GM23338 (cell line): ENCODE measurements at regions not wholly inside any gene's neighbourhood (a gene's known extent, or its start where the extent isn't known, plus 50 kb on each side); places are given as distances from the start of the nearest gene placed in this dataset.

Source experiments
- EZH2 ChIP-seq: fragments of 200-600 bp; sonication (generic); IDR thresholded peaks from one replicate; pipeline ENCODE4 v1.8.0; 2017; ENCODE audit warnings: antibody characterized with exemption, mild to moderate bottlenecking, low read depth; ENCODE audit not compliant: unreplicated experiment
- EZH2phosphoT487 ChIP-seq: fragments of 200-600 bp; sonication (generic); IDR thresholded peaks from one replicate; pipeline ENCODE4 v1.8.1; 2018; ENCODE audit warnings: antibody characterized with exemption; ENCODE audit not compliant: unreplicated experiment
- POLR2AphosphoS5 ChIP-seq: IDR thresholded peaks from 2 replicates; pipeline ENCODE4 v1.6.1; 2016; ENCODE audit warnings: antibody characterized with exemption, low read depth
- TF ChIP-seq, protein P1 (sequence below), 2 experiments: fragments of 200-600 bp in 1 of 2; sonication (generic) in 1 of 2; conservative IDR thresholded peaks; 2 replicates each; pipeline versions ENCODE4 v1.5.1 to v1.6.1; 2016 to 2017; ENCODE audit warnings: antibody characterized with exemption in 2 of 2, low read depth in 2 of 2, mild to moderate bottlenecking in 2 of 2, moderate library complexity in 1 of 2
- TF ChIP-seq, protein P2 (sequence below): fragments of 250-450 bp; sonication (Bioruptor Pico); IDR thresholded peaks from 2 replicates; pipeline ENCODE4 v1.5.0; 2020; ENCODE audit warnings: mild to moderate bottlenecking, moderate library complexity

DNA sequence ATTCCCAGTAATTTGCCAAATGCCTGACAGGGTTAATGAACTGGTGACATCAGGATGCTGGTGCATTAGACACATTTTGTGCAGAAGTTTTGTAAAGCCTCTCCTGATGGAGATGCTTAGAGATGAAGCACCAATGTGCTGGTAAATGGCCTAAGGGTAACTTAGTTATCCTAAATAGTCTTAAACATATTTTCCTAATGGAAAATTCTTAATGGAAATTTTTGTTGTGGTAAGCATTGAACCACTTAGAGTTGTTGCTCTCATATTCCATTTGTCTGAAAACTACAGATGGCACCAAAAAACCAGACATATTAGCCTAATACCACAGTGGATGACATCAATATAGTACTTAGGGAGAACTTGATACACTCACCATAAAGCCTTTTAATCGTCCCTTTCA lies 154.5 kb upstream of the ANK2 start:
- TF ChIP-seq, protein P1, sequence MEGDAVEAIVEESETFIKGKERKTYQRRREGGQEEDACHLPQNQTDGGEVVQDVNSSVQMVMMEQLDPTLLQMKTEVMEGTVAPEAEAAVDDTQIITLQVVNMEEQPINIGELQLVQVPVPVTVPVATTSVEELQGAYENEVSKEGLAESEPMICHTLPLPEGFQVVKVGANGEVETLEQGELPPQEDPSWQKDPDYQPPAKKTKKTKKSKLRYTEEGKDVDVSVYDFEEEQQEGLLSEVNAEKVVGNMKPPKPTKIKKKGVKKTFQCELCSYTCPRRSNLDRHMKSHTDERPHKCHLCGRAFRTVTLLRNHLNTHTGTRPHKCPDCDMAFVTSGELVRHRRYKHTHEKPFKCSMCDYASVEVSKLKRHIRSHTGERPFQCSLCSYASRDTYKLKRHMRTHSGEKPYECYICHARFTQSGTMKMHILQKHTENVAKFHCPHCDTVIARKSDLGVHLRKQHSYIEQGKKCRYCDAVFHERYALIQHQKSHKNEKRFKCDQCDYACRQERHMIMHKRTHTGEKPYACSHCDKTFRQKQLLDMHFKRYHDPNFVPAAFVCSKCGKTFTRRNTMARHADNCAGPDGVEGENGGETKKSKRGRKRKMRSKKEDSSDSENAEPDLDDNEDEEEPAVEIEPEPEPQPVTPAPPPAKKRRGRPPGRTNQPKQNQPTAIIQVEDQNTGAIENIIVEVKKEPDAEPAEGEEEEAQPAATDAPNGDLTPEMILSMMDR (conservative IDR thresholded peaks at IDR 0.05; ENCODE audit: low read depth in 2 of 2): no peak
- TF ChIP-seq EZH2 (no peak), POLR2AphosphoS5 (no peak), EZH2phosphoT487 (no peak)
- TF ChIP-seq, protein P2, sequence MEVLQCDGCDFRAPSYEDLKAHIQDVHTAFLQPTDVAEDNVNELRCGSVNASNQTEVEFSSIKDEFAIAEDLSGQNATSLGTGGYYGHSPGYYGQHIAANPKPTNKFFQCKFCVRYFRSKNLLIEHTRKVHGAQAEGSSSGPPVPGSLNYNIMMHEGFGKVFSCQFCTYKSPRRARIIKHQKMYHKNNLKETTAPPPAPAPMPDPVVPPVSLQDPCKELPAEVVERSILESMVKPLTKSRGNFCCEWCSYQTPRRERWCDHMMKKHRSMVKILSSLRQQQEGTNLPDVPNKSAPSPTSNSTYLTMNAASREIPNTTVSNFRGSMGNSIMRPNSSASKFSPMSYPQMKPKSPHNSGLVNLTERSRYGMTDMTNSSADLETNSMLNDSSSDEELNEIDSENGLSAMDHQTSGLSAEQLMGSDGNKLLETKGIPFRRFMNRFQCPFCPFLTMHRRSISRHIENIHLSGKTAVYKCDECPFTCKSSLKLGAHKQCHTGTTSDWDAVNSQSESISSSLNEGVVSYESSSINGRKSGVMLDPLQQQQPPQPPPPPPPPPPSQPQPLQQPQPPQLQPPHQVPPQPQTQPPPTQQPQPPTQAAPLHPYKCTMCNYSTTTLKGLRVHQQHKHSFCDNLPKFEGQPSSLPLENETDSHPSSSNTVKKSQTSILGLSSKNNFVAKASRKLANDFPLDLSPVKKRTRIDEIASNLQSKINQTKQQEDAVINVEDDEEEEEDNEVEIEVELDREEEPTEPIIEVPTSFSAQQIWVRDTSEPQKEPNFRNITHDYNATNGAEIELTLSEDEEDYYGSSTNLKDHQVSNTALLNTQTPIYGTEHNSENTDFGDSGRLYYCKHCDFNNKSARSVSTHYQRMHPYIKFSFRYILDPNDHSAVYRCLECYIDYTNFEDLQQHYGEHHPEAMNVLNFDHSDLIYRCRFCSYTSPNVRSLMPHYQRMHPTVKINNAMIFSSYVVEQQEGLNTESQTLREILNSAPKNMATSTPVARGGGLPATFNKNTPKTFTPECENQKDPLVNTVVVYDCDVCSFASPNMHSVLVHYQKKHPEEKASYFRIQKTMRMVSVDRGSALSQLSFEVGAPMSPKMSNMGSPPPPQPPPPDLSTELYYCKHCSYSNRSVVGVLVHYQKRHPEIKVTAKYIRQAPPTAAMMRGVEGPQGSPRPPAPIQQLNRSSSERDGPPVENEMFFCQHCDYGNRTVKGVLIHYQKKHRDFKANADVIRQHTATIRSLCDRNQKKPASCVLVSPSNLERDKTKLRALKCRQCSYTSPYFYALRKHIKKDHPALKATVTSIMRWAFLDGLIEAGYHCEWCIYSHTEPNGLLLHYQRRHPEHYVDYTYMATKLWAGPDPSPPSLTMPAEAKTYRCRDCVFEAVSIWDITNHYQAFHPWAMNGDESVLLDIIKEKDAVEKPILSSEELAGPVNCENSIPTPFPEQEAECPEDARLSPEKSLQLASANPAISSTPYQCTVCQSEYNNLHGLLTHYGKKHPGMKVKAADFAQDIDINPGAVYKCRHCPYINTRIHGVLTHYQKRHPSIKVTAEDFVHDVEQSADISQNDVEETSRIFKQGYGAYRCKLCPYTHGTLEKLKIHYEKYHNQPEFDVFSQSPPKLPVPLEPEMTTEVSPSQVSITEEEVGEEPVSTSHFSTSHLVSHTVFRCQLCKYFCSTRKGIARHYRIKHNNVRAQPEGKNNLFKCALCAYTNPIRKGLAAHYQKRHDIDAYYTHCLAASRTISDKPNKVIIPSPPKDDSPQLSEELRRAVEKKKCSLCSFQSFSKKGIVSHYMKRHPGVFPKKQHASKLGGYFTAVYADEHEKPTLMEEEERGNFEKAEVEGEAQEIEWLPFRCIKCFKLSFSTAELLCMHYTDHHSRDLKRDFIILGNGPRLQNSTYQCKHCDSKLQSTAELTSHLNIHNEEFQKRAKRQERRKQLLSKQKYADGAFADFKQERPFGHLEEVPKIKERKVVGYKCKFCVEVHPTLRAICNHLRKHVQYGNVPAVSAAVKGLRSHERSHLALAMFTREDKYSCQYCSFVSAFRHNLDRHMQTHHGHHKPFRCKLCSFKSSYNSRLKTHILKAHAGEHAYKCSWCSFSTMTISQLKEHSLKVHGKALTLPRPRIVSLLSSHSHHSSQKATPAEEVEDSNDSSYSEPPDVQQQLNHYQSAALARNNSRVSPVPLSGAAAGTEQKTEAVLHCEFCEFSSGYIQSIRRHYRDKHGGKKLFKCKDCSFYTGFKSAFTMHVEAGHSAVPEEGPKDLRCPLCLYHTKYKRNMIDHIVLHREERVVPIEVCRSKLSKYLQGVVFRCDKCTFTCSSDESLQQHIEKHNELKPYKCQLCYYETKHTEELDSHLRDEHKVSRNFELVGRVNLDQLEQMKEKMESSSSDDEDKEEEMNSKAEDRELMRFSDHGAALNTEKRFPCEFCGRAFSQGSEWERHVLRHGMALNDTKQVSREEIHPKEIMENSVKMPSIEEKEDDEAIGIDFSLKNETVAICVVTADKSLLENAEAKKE (CRISPR knock-in tag): no peak
